ENCODE measurements at regions not wholly inside any gene's neighbourhood (a gene's known extent, or its start where the extent isn't known, plus 50 kb on each side); places are given as distances from the start of the nearest gene placed in this dataset.

- no peak for DNase-seq (ENCODE audit: low spot score)
These were observed 433.8 kb upstream of the TCF4 start for GRCh38 chr18:56021809-56022195.

GRCh38 chr18:56021136-56021808, 433.3 kb upstream of the TCF4 start:
- DNase-seq (ENCODE audit: low spot score): no peak

GRCh38 chr18:56019908-56020307, 431.9 kb upstream of the TCF4 start:
- DNase-seq (ENCODE audit: low spot score): no peak

DNA sequence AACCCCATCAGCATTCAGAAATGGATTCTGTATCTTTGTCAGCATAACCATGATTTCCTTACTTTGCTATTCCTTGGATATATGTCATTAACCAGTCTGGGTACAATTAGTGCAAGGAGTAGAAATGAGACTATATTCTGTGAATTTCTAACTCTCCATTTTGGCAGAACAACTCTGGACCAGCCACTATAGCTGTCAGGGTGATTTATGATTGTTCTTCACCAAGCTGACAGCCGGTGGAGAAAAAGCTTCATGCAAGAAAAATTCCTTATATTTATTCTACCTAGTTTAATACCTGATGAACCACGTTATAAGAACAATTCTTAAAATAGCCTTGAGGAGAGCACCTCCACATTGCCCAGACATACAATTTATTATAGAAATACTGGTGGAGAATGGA, 431.2 kb upstream of the TCF4 start:
- DNase-seq (ENCODE audit: low spot score): no peak

DNA sequence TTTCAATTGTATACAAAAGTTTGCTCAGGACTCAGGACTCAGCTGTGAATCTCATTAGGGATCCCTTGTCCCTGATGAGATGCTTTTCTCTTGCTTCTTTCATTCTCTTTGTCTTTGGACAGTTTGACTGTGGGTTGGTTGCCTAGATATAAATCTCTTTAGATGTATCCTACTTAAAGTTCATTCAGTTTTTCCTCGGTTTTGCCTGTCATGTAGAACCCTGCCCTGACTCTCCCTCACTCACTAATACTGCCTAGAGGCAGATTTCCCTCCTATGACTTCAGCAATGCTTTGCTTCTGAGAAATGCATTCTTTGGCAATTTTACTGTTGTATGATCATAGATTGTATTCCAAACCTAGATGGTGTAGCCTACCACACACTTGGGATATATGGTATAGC, 421.4 kb upstream of the TCF4 start:
- DNase-seq (ENCODE audit: low spot score): no peak

GRCh38 chr18:56003720-56004088, 415.7 kb upstream of the TCF4 start:
- no peak for DNase-seq (ENCODE audit: low spot score)

DNA sequence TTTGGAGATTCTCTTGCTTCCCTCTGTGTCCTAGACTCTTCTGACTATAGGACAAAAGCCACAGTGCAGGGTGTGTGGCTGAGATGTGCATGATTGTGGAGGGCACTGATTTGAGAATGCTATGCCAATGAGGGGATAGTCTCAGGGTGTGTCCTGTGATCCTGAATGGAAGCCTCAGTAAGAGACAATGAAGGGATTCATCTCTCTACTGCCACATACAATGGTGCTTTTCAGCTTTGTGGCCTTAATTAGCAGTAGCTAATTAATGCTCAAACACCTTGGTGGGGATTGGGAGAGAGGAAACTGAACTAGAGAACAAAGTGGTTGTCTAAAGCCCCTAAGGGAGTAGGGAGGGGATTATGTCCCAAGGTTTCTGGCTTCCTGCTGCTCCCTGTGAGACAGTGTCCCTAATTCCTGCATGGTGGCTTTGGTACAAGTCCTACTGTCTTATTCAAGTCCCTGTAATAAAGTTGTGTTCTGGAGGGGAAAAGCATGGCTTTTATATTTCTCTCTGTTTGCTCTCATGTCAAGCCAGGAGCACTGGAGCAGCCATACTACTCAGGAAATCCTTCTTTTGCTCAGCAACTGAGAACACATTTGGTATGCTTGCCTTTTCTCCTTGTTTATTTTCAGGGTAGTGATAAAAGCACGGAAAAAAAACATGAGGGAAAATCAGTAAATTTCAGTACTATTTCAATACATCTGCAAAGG, 415.2 kb upstream of the TCF4 start:
- DNase-seq (ENCODE audit: low spot score): no peak

DNA sequence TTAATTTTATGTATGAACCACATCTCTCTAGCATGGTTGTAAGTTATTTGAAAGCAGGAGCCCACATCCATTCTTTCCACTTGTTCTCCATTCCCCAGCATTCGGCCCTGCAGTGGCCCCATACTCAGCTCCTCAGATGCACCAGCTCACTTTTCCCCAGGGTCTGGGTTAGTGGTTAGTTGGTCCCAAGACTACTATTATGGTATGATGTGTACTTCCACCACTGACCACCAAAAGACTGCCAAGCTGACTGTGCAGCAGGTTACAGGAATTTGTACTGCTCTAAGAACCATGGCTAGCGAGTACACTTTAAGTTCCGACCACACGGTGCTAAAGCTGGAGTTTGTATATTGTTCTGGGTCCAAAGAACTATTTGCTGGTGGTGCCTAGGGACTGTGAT, 413.6 kb upstream of the TCF4 start:
- DNase-seq (ENCODE audit: low spot score): no peak

DNA sequence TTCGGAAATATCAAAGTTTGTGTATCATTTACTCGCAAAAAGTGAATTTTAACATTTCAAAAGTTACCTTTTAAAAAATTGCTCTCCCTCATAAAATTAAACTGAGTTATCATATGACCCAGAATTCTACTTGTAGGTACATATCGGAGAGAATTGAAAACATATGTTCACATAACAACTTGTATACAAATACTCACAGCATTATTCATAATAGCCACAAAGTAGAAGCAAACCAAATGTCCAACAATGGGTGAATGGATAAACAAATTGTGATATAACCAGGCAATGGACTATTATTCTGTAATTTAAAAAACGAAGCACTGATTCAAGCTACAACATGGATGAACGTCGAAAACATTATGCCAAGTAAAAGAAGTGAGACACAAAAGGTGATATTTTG, 412.0 kb upstream of the TCF4 start:
- no peak for DNase-seq (ENCODE audit: low spot score)

DNA sequence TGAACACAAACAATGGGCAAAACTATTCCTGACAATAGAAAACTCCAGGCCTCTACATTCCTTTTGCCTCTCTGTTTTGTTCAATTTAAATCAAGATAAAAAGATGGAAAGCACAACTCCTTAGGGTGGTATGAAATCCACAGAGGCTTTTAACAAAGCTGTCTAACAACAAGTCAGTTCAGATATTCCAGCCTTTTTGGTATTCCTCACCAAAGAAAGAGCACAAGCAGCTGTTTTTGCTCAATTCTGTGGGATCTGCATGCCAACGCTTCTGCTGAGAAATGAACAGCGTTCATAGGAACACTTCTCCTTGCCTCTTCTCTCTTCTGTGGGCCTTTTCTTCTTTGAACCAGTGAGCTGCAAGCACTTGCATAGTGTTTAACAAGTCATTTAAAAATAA, 411.6 kb upstream of the TCF4 start:
- DNase-seq (ENCODE audit: low spot score): peak; percentile 35

DNA sequence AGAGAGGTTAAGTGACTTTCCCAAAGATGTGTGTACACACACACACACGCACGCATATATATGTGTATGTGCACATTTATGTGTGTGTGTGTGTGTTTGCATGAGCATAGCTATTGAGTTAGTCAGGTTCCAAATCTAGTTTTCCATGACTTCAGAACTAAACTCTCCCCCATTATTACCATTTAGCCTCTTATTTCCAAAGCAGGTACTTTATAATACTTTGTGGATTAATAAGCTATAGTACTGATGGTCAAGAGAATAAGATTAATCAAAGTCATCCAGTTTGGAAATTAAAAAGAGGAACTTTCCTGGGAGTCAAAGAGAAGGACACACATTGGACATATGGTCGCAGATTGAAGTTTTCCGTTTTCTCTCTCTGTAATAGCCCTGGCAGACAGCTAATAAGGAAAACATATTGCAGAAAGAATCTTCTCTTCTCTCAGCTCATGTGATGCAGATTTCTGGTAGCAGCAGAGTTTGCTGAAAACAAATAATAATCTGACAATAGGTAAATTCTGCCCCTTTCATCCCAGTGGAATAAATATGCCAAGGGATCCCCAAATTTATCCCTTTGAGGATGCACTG, 410.9 kb upstream of the TCF4 start:
- DNase-seq (ENCODE audit: low spot score): no peak

DNA sequence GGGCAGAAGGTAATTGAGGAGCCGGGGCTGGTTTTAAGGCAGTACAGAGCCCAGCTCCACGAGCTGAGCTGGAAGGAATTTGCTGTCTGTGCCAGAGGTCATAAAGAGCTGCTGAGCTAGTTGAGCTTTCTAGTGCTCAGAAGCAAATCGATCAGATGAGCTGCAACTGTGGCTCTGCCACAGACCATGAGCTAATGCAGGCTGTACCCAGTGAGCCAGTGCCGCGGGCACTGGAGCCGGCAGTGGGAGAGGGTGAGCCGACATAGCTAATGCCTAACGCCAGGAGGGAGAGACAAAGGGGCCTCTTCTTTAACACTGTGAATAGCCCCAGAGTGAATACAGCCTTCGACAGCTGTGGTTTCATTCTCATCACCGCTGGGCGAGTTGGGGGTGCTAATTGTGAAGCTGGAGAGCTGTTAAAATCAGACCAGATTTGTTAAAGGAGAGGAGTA, 410.1 kb upstream of the TCF4 start:
- peak; percentile 71 for DNase-seq (ENCODE audit: low spot score)

DNA sequence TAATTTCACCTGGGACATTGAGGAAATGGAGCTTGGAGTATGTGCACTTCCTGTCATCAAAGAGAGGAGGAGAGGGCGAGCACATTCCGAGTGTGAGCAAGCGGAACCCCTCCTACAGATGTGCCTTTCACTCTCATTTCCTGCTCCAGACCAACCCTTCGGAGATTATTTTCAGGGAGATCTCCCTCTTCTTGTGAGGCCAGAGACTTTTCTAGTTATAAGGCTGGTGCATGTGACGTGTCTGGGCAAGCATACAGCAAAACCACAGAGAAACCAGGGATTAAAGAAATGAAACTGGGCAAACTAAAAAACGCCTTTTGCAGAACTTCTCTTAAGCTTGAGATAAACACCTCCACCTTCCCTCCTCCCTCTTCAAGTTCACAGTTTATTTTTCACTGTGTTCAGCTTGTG, 409.2 kb upstream of the TCF4 start:
- peak; percentile 19 for DNase-seq (ENCODE audit: low spot score)

DNA sequence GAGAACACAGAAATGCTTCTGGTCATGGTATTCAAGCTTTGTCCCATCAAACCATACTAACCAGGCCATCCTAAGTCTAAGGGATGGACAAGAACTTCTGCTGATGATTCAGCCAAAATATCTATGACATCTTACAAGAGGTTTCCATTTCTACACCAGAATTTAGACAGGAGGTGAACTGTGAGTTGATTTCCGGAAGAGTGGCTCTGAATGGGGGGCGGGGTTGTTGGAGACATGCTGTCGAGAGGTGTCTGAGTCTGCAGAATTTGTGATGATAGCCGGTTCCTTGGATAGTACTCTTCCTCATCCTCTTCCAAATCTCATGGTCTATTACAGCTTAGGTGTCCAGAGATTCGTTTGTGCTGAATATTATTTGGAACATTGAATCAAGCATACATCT, 408.7 kb upstream of the TCF4 start:
- no peak for DNase-seq (ENCODE audit: low spot score)

- no peak for DNase-seq (ENCODE audit: low spot score)
These were observed 402.2 kb upstream of the TCF4 start for GRCh38 chr18:55990186-55990585.

DNA sequence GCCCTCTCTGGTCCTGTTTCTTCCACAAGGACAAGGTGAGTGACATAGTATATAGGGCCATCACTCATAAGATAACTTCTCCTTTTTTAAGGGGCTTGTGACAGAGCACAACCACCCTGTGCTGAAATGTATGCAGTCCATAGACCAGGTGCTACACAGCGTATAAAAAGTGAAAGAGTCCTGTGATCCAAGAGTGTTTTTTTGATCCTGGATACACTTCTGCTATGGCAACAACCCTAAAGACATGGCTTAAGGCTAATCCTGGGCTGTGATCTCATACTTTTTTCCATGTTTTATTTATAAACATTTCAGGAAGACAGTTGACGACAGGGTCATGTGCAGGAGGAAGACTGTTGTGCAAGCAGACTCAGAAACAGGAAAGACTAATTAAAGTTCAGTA, 400.5 kb upstream of the TCF4 start:
- no peak for DNase-seq (ENCODE audit: low spot score)

DNA sequence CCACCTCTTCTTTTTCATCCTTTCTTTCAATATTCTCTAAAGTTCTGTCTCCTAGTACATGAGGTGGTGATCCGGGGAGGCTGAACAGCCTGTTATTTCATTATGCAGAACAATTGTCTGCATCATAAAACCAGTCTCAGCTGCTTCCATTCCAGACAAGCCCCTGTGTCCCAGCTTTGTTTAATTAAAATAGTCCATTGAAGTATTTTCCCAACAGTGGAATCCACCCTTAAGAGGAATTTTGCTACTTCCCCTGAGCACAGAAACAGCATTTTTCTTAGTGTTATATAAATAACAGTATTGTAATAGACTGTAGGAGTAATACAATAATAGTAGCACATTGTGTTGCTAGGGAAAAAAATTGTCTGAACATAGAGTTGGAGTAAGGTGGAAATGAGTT, 395.4 kb upstream of the TCF4 start:
- peak; percentile 61 for DNase-seq (ENCODE audit: low spot score)

GRCh38 chr18:55982992-55983391, 395.0 kb upstream of the TCF4 start:
- DNase-seq (ENCODE audit: low spot score): peak; percentile 42

DNA sequence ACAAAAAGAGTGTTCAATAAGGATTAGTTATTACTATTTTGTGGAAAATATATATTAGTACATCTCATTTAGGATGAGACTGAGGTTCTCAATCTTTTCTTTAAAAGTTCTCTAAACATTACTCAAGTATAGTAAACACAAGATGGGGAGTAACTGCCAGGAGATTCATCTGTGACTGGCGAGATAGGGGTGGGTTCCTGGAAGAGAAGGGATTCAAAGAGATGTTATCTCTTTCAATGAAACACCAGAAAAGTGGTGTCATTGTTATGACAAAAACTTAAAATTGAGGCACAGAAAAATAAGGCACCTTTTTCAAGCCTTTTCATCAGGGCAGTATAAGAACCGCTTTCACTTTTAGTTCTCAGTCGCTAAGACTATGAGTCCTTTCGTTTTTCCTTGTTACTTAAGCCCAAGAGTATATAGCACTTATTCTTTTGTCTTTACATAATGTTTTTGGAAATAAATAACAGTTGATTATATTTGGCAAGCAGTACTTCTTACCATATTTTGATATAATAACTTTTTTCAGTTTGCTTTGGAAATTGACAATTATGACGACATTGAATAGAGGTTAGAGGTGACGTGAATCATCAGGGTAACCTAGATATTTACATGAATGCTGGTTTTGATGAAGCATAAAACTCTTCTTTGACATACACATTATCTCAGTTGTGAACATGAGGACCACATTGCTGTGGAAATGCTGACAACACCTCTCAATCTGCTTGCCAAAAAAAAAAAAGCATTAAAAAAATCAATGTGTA, 393.9 kb upstream of the TCF4 start:
- DNase-seq (ENCODE audit: low spot score): no peak

DNA sequence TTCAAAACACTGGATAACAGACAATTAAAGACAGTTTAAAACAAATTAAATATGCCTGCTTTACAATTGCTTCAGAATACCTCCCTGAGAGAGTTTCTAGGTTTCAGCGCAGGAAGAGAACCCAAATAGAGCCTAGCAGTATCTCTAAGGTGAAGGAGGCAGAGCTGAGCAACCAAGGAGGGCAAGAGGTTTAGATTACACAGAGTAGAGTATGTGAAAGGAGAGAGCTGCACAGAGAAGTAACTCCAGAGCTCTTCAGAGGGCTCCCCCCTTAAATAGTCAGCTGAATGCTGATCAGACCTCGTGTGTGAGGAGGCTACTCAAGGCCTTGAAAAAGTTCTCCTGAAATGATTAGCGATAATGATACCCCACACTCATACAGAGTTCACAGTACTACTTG, 386.5 kb upstream of the TCF4 start:
- no peak for DNase-seq (ENCODE audit: low spot score)

GRCh38 chr18:55968550-55968949, 380.6 kb upstream of the TCF4 start:
- DNase-seq (ENCODE audit: low spot score): peak; percentile 60

DNA sequence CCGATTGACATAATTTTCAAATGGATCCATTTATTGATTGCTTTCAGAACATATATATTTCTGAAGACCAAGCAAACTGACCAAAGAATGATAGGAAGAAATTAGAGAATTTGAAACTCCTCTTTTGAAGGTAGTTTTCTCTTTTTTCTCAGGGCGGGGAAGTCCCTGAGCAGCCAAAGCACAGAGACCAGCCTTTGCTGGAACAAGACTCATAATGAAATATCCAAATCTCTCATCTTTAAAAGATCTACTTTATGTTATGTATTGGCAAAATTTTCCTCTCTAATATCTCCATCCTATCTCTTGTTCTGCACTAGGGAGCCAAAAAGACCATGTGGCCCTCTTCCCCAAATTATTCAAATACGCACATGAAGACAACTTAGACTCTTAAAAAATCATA, 379.0 kb upstream of the TCF4 start:
- no peak for DNase-seq (ENCODE audit: low spot score)

GRCh38 chr18:55964171-55964570, 376.2 kb upstream of the TCF4 start:
- no peak for DNase-seq (ENCODE audit: low spot score)
